ENCODE measurements at regions not wholly inside any gene's neighbourhood (a gene's known extent, or its start where the extent isn't known, plus 50 kb on each side); places are given as distances from the start of the nearest gene placed in this dataset.
A peak's percentile ranks its signal among the peaks of the same experiment; 100 is the strongest.

DNA sequence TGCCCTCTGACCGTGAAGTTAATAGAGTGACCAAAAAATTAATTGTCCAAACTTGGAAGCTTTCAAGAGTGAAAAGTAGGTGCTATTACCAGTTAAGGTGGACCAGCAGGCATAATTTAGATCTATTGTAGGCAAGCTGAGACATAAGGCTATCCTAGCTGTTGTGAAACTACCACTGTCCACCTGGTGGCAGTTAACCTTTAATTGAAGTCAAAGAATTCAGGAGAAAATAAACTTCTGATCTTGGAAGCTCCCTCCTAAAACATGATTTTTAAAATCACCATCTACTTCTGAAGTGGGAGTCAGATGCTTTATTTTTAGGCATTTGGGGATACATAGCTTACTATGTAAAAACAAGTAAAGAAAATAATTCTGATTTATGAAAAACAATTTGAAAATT, 636.3 kb upstream of the HTR2C start:
- no TSS peak for BruUV-seq (replicated peaks)
- no peaks in the 10 kb centered on the region for H4K20me1 ChIP-seq (replicated peaks; ENCODE audit: control insufficient read depth, insufficient read depth, low read length)
- H3K4me1 ChIP-seq (replicated peaks in 1 of 2; ENCODE audit: control insufficient read depth in 2 of 2, insufficient read depth in 2 of 2, low read length in 2 of 2): no peaks in the 10 kb centered on the region
- WGBS (ENCODE audit: insufficient coverage, low coverage, missing lambda C conversion rate): 31% methylated on average over 1 of the region's 1 CpG
- no peaks in the 10 kb centered on the region for H3K36me3 ChIP-seq (ENCODE audit: control insufficient read depth, insufficient read depth, low read length)
- in situ Hi-C loops (cut with MboI): no loop called here
- TF ChIP-seq, protein P1, sequence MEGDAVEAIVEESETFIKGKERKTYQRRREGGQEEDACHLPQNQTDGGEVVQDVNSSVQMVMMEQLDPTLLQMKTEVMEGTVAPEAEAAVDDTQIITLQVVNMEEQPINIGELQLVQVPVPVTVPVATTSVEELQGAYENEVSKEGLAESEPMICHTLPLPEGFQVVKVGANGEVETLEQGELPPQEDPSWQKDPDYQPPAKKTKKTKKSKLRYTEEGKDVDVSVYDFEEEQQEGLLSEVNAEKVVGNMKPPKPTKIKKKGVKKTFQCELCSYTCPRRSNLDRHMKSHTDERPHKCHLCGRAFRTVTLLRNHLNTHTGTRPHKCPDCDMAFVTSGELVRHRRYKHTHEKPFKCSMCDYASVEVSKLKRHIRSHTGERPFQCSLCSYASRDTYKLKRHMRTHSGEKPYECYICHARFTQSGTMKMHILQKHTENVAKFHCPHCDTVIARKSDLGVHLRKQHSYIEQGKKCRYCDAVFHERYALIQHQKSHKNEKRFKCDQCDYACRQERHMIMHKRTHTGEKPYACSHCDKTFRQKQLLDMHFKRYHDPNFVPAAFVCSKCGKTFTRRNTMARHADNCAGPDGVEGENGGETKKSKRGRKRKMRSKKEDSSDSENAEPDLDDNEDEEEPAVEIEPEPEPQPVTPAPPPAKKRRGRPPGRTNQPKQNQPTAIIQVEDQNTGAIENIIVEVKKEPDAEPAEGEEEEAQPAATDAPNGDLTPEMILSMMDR (IDR thresholded peaks at IDR 0.05 in 2 of 3, conservative IDR thresholded peaks at IDR 0.05 in 1 of 3; ENCODE audit: insufficient read depth in 2 of 3, low read depth in 1 of 3, low read length in 3 of 3): 0 out of 6 replicates have a peak, but pooled peaks of 1 of the 3 experiments have one; percentile 13
- TF ChIP-seq, protein P2, sequence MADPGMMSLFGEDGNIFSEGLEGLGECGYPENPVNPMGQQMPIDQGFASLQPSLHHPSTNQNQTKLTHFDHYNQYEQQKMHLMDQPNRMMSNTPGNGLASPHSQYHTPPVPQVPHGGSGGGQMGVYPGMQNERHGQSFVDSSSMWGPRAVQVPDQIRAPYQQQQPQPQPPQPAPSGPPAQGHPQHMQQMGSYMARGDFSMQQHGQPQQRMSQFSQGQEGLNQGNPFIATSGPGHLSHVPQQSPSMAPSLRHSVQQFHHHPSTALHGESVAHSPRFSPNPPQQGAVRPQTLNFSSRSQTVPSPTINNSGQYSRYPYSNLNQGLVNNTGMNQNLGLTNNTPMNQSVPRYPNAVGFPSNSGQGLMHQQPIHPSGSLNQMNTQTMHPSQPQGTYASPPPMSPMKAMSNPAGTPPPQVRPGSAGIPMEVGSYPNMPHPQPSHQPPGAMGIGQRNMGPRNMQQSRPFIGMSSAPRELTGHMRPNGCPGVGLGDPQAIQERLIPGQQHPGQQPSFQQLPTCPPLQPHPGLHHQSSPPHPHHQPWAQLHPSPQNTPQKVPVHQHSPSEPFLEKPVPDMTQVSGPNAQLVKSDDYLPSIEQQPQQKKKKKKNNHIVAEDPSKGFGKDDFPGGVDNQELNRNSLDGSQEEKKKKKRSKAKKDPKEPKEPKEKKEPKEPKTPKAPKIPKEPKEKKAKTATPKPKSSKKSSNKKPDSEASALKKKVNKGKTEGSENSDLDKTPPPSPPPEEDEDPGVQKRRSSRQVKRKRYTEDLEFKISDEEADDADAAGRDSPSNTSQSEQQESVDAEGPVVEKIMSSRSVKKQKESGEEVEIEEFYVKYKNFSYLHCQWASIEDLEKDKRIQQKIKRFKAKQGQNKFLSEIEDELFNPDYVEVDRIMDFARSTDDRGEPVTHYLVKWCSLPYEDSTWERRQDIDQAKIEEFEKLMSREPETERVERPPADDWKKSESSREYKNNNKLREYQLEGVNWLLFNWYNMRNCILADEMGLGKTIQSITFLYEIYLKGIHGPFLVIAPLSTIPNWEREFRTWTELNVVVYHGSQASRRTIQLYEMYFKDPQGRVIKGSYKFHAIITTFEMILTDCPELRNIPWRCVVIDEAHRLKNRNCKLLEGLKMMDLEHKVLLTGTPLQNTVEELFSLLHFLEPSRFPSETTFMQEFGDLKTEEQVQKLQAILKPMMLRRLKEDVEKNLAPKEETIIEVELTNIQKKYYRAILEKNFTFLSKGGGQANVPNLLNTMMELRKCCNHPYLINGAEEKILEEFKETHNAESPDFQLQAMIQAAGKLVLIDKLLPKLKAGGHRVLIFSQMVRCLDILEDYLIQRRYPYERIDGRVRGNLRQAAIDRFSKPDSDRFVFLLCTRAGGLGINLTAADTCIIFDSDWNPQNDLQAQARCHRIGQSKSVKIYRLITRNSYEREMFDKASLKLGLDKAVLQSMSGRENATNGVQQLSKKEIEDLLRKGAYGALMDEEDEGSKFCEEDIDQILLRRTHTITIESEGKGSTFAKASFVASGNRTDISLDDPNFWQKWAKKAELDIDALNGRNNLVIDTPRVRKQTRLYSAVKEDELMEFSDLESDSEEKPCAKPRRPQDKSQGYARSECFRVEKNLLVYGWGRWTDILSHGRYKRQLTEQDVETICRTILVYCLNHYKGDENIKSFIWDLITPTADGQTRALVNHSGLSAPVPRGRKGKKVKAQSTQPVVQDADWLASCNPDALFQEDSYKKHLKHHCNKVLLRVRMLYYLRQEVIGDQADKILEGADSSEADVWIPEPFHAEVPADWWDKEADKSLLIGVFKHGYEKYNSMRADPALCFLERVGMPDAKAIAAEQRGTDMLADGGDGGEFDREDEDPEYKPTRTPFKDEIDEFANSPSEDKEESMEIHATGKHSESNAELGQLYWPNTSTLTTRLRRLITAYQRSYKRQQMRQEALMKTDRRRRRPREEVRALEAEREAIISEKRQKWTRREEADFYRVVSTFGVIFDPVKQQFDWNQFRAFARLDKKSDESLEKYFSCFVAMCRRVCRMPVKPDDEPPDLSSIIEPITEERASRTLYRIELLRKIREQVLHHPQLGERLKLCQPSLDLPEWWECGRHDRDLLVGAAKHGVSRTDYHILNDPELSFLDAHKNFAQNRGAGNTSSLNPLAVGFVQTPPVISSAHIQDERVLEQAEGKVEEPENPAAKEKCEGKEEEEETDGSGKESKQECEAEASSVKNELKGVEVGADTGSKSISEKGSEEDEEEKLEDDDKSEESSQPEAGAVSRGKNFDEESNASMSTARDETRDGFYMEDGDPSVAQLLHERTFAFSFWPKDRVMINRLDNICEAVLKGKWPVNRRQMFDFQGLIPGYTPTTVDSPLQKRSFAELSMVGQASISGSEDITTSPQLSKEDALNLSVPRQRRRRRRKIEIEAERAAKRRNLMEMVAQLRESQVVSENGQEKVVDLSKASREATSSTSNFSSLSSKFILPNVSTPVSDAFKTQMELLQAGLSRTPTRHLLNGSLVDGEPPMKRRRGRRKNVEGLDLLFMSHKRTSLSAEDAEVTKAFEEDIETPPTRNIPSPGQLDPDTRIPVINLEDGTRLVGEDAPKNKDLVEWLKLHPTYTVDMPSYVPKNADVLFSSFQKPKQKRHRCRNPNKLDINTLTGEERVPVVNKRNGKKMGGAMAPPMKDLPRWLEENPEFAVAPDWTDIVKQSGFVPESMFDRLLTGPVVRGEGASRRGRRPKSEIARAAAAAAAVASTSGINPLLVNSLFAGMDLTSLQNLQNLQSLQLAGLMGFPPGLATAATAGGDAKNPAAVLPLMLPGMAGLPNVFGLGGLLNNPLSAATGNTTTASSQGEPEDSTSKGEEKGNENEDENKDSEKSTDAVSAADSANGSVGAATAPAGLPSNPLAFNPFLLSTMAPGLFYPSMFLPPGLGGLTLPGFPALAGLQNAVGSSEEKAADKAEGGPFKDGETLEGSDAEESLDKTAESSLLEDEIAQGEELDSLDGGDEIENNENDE (IDR thresholded peaks at IDR 0.05; ENCODE audit: low read depth, low read length): no peak
- TF ChIP-seq BHLHE40 (IDR thresholded peaks at IDR 0.05; ENCODE audit: low read length) (no peak), RBM17 (IDR thresholded peaks at IDR 0.05; ENCODE audit: borderline replicate concordance, low read depth, low read length) (no peak), RAD21 (CRISPR knock-in tag; conservative IDR thresholded peaks at IDR 0.05 in 1 of 2, IDR thresholded peaks at IDR 0.05 in 1 of 2) (peak in 1 of 2 experiments; percentile 35; a peak in 1 of 4 replicates)
- no peak overlapping the region for H3K4me2 ChIP-seq (ENCODE audit: insufficient read depth, low read length)
- ATAC-seq: peak; percentile 63; the same call in 2 of the 3 replicates
- H3K9me3 ChIP-seq (replicated peaks; ENCODE audit: control insufficient read depth, insufficient read depth, low read depth, low read length): no peaks in the 10 kb centered on the region
- intact Hi-C loops (cut with micrococcal nuclease): loop anchor here (5.0 kb wide), 1 partner anchor 125 kb away; no protein-coding TSS in a partner anchor
- H2AFZ ChIP-seq (ENCODE audit: low read depth, low read length): no peak overlapping the region
- POLR2A ChIA-PET: interaction anchor here (0.6 kb wide), 1 partner anchor 50 kb away, joined by 3 read pairs; no protein-coding TSS in a partner anchor
- no peak overlapping the region for H3K4me3 ChIP-seq
- H3K27me3 ChIP-seq (ENCODE audit: control insufficient read depth in 2 of 2, insufficient read depth in 2 of 2, low read length in 2 of 2): no peaks in the 10 kb centered on the region
- H3K9ac ChIP-seq (ENCODE audit: insufficient read depth in 1 of 2, low read depth in 2 of 2, low read length in 2 of 2): no peak overlapping the region
- H3K9me1 ChIP-seq (ENCODE audit: control insufficient read depth, insufficient read depth, low read length): no peaks in the 10 kb centered on the region
- no peak overlapping the region for H3K27ac ChIP-seq (ENCODE audit: extremely low read depth, low read depth, low read length)
- peak; percentile 11 to 15 (median 12) for DNase-seq (ENCODE audit: extremely low read depth in 1 of 4, low spot score in 3 of 4)
- FAIRE-seq: peak; percentile 68
- H3K79me2 ChIP-seq (ENCODE audit: control insufficient read depth, insufficient read depth, low read length): no peaks in the 10 kb centered on the region
- CTCF ChIA-PET (ENCODE audit: low intra/inter-chr PET ratio): no interaction called here

All from K562 (cell line).